H1 (cell line): ENCODE measurements at regions not wholly inside any gene's neighbourhood (a gene's known extent, or its start where the extent isn't known, plus 50 kb on each side); places are given as distances from the start of the nearest gene placed in this dataset.

ENCODE experiments used
- CTCF ChIA-PET: fragments of 300-600 bp; sonication (Branson Sonifier 250); formaldehyde crosslinking; loops from one replicate; lab custom pipeline; 2021; ENCODE audit not compliant: partially characterized antibody; lab: Charles Lee
- POLR2A ChIA-PET: fragments of 300-600 bp; sonication (Branson Sonifier 250); formaldehyde crosslinking; loops from one replicate; lab custom pipeline; 2021; ENCODE audit warnings: inconsistent platforms; ENCODE audit not compliant: partially characterized antibody; lab: Charles Lee
- DNase-seq, 2 experiments: peaks; one replicate each; pipeline versions ENCODE4 v3.0.0 to v3.0.0-alpha.2; 2010 to 2022; ENCODE audit warnings: low spot score in 2 of 2, low read depth in 1 of 2, mixed read lengths in 1 of 2
- FAIRE-seq: peaks from 2 replicates; lab custom pipeline; 2011; peaks lifted over from hg19 to GRCh38; lab: Jason Lieb, UNC
- H2AFZ ChIP-seq: 2 replicates; pipeline ENCODE4 v1.8.1; 2012; ENCODE audit warnings: low read length, inconsistent platforms
- H2AK5ac ChIP-seq: 2 replicates; pipeline ENCODE4 v1.6.1; 2013; ENCODE audit warnings: low read depth, low read length
- H2BK120ac ChIP-seq: replicated peaks from 2 replicates; pipeline ENCODE3; 2013; ENCODE audit warnings: low read depth, low read length, inconsistent platforms
- H2BK12ac ChIP-seq: 2 replicates; pipeline ENCODE4 v1.6.1; 2013; ENCODE audit warnings: low read depth, low read length
- H2BK15ac ChIP-seq: 2 replicates; pipeline ENCODE4 v1.6.1; 2013; ENCODE audit warnings: low read length
- H2BK20ac ChIP-seq: 2 replicates; pipeline ENCODE4 v1.6.1; 2013; ENCODE audit warnings: low read length
- H2BK5ac ChIP-seq: 2 replicates; pipeline ENCODE4 v1.6.1; 2013; ENCODE audit warnings: low read depth, low read length
- H3K14ac ChIP-seq: 2 replicates; pipeline ENCODE4 v1.6.1; 2013; ENCODE audit warnings: inconsistent platforms; ENCODE audit not compliant: insufficient read length
- H3K18ac ChIP-seq: 2 replicates; pipeline ENCODE4 v1.6.1; 2013; ENCODE audit warnings: low read length; ENCODE audit errors: extremely low read depth
- H3K23ac ChIP-seq: 2 replicates; pipeline ENCODE4 v1.6.1; 2013; ENCODE audit warnings: inconsistent platforms; ENCODE audit not compliant: insufficient read length
- H3K23me2 ChIP-seq: 2 replicates; pipeline ENCODE4 v1.6.1; 2013; ENCODE audit warnings: low read depth, low read length
- H3K27ac ChIP-seq: 2 replicates; pipeline ENCODE4 v1.6.1; 2011; ENCODE audit warnings: low read depth, low read length, inconsistent platforms
- H3K27me3 ChIP-seq, 4 experiments: replicated peaks in 1 of 4; 1 replicate in 1 of 4; 2 replicates in 3 of 4; pipeline versions ENCODE4 v1.6.1 to v1.8.1; 2011 to 2013; ENCODE audit warnings: low read length in 3 of 4, mild to moderate bottlenecking in 3 of 4, inconsistent platforms in 2 of 4, mixed read lengths in 2 of 4, moderate library complexity in 1 of 4; ENCODE audit not compliant: control insufficient read depth in 3 of 4, insufficient read depth in 3 of 4; ENCODE audit errors: extremely low read depth in 1 of 4
- H3K36me3 ChIP-seq, 4 experiments: 2 replicates each; pipeline versions ENCODE4 v1.6.1 to v1.8.1; 2011 to 2013; ENCODE audit warnings: mild to moderate bottlenecking in 4 of 4, low read length in 3 of 4, moderate library complexity in 2 of 4, control low read depth in 1 of 4, inconsistent platforms in 1 of 4; ENCODE audit not compliant: insufficient read depth in 4 of 4, control insufficient read depth in 2 of 4
- H3K4ac ChIP-seq: replicated peaks from 2 replicates; pipeline ENCODE3; 2013; ENCODE audit warnings: low read length, low read depth, mixed read lengths, inconsistent platforms; ENCODE audit not compliant: insufficient read length
- H3K4me1 ChIP-seq, 4 experiments: replicated peaks in 1 of 4; 1 replicate in 1 of 4; 2 replicates in 3 of 4; pipeline versions ENCODE4 v1.6.1 to v1.8.1; 2011 to 2013; ENCODE audit warnings: low read length in 3 of 4, inconsistent platforms in 2 of 4, mixed read lengths in 1 of 4; ENCODE audit not compliant: insufficient read depth in 4 of 4, control insufficient read depth in 3 of 4
- H3K4me2 ChIP-seq, 2 experiments: 2 replicates each; pipeline versions ENCODE4 v1.6.1 to v1.8.1; 2011 to 2013; ENCODE audit warnings: low read depth in 2 of 2, low read length in 2 of 2, control low read depth in 1 of 2, inconsistent platforms in 1 of 2, mild to moderate bottlenecking in 1 of 2; ENCODE audit not compliant: insufficient read depth in 1 of 2
- H3K4me3 ChIP-seq, 4 experiments: fragments of 200-600, 300-600 bp in 1 of 4; sonication (generic), shearing (Covaris generic), sonication (Bioruptor Twin) in 1 of 4; 2 replicates each; pipeline versions ENCODE4 v1.5.1 to v1.8.1; 2011 to 2016; ENCODE audit warnings: low read length in 4 of 4, low read depth in 3 of 4, control low read depth in 2 of 4, inconsistent platforms in 2 of 4, mild to moderate bottlenecking in 2 of 4, mixed read lengths in 1 of 4, moderate library complexity in 1 of 4; ENCODE audit not compliant: insufficient read depth in 2 of 4; ENCODE audit errors: extremely low read depth in 1 of 4
- H3K56ac ChIP-seq: replicated peaks from 2 replicates; pipeline ENCODE3; 2013; ENCODE audit warnings: low read depth, mild to moderate bottlenecking, mixed read lengths, low read length, inconsistent platforms; ENCODE audit not compliant: insufficient read length
- H3K79me1 ChIP-seq: 2 replicates; pipeline ENCODE4 v1.6.1; 2013; ENCODE audit warnings: low read depth, low read length, control low read depth
- H3K79me2 ChIP-seq, 2 experiments: 2 replicates each; pipeline versions ENCODE4 v1.6.1 to v1.8.1; 2012 to 2013; ENCODE audit warnings: low read length in 2 of 2, mild to moderate bottlenecking in 2 of 2, inconsistent platforms in 1 of 2; ENCODE audit not compliant: insufficient read depth in 2 of 2, control insufficient read depth in 1 of 2
- H3K9ac ChIP-seq, 4 experiments: replicated peaks in 1 of 4; 1 replicate in 1 of 4; 2 replicates in 3 of 4; pipeline versions ENCODE4 v1.6.1 to v1.8.1; 2011 to 2013; ENCODE audit warnings: low read depth in 3 of 4, low read length in 3 of 4, control low read depth in 2 of 4, mild to moderate bottlenecking in 2 of 4, moderate library complexity in 2 of 4, inconsistent platforms in 1 of 4; ENCODE audit errors: extremely low read depth in 1 of 4
- H3K9me3 ChIP-seq, 2 experiments: 2 replicates each; pipeline versions ENCODE4 v1.6.1 to v1.8.1; 2012 to 2013; ENCODE audit warnings: mild to moderate bottlenecking in 2 of 2, moderate library complexity in 2 of 2, control low read depth in 1 of 2, inconsistent platforms in 1 of 2, low read depth in 1 of 2, low read length in 1 of 2, mixed read lengths in 1 of 2; ENCODE audit not compliant: insufficient read depth in 2 of 2
- H4K20me1 ChIP-seq, 2 experiments: replicated peaks in 1 of 2; 2 replicates each; pipeline versions ENCODE3 to v1.8.1; 2011 to 2013; ENCODE audit warnings: inconsistent platforms in 2 of 2, low read length in 2 of 2, mild to moderate bottlenecking in 1 of 2; ENCODE audit not compliant: insufficient read depth in 2 of 2, control insufficient read depth in 1 of 2
- H4K5ac ChIP-seq: 2 replicates; pipeline ENCODE4 v1.6.1; 2013; ENCODE audit warnings: low read length, low read depth, mixed read lengths, inconsistent platforms; ENCODE audit not compliant: insufficient read length
- H4K8ac ChIP-seq: 2 replicates; pipeline ENCODE4 v1.8.0; 2013; ENCODE audit warnings: mild to moderate bottlenecking, moderate library complexity, low read length, inconsistent platforms; ENCODE audit not compliant: insufficient read depth; ENCODE audit errors: extremely low read depth
- H4K91ac ChIP-seq: replicated peaks from 2 replicates; pipeline ENCODE3; 2013; ENCODE audit warnings: low read length, mixed read lengths, inconsistent platforms; ENCODE audit not compliant: insufficient read length
- CBX5 ChIP-seq: fragments of 300-800, 300-1000 bp; sonication (generic); IDR thresholded peaks from 2 replicates; pipeline ENCODE4 v1.7.1; 2016; ENCODE audit warnings: antibody characterized with exemption, low read length, low read depth
- CHD1 ChIP-seq: IDR thresholded peaks from 2 replicates; pipeline ENCODE4 v1.6.1; 2012; ENCODE audit warnings: low read depth, low read length, improper control_type of control experiment
- CHD2 ChIP-seq: IDR thresholded peaks from 2 replicates; pipeline ENCODE4 v1.6.1; 2012; ENCODE audit warnings: low read length, improper control_type of control experiment
- CTBP2 ChIP-seq: IDR thresholded peaks from 2 replicates; pipeline ENCODE4 v1.7.0; 2011; ENCODE audit warnings: borderline replicate concordance, mild to moderate bottlenecking, moderate library complexity, mixed read lengths, low read length; ENCODE audit not compliant: insufficient read depth, insufficient read length
- USF2 ChIP-seq: IDR thresholded peaks from 2 replicates; pipeline ENCODE4 v1.6.1; 2011; ENCODE audit warnings: low read length, improper control_type of control experiment
- WGBS, 2 experiments: shearing (Covaris generic) in 1 of 2; methylation state at CpG; one replicate each; pipeline versions ENCODE4 v1.1.6 to v1.1.7; 2013 to 2015; ENCODE audit warnings: low lambda C conversion rate in 2 of 2, mixed read lengths in 2 of 2, inconsistent platforms in 1 of 2, low coverage in 1 of 2, missing lambda C conversion rate in 1 of 2; ENCODE audit not compliant: insufficient replicate concordance in 2 of 2, insufficient coverage in 1 of 2, insufficient read length in 1 of 2; ENCODE audit errors: extremely low coverage in 1 of 2, missing lambda C conversion rate in 1 of 2; 5-methylcytosine and 5-hydroxymethylcytosine counted together

- H4K8ac ChIP-seq, result no peak overlapping the region
- H4K5ac ChIP-seq, result no peak overlapping the region
- H4K20me1 ChIP-seq, result peaks cover 0 to 4% of the 10 kb centered on the region in 2 experiments
- no peak overlapping the region for H3K27ac ChIP-seq
- H3K4ac ChIP-seq, result no peak overlapping the region
- no peak overlapping the region for H2BK15ac ChIP-seq
- no peak overlapping the region for H3K18ac ChIP-seq
- H3K23ac ChIP-seq, result no peak overlapping the region
- no peak overlapping the region for H2BK20ac ChIP-seq
- CTCF ChIA-PET, result interaction anchor here (0.9 kb wide), 1 partner anchor 29 kb away, joined by 3 read pairs; no protein-coding TSS in a partner anchor
- H3K36me3 ChIP-seq, result no peaks in the 10 kb centered on the region
- H2BK5ac ChIP-seq, result no peak overlapping the region
- no peak overlapping the region for H3K4me2 ChIP-seq
- no peaks in the 10 kb centered on the region for H3K4me1 ChIP-seq
- H3K4me3 ChIP-seq, result no peak overlapping the region
- DNase-seq, result no peak
- no peak for FAIRE-seq
- H3K79me1 ChIP-seq, result no peaks in the 10 kb centered on the region
- H3K9me3 ChIP-seq, result no peaks in the 10 kb centered on the region
- H3K14ac ChIP-seq, result no peak overlapping the region
- H3K23me2 ChIP-seq, result peaks cover 5% of the 10 kb centered on the region; the same call in 1 of the 2 replicates
- no peaks in the 10 kb centered on the region for H3K79me2 ChIP-seq
- WGBS, 2 experiments, result 90% methylated on average over 4 of the region's 4 CpGs; no CpG with 5 or more reads in 1 of the 2 experiments
- no peak for TF ChIP-seq CHD2
- no peak for TF ChIP-seq CBX5
- TF ChIP-seq CHD1, result no peak
- no peak for TF ChIP-seq USF2
- TF ChIP-seq CTBP2, result no peak
- POLR2A ChIA-PET, result no interaction called here
- no peak overlapping the region for H2AK5ac ChIP-seq
- no peaks in the 10 kb centered on the region for H3K27me3 ChIP-seq
- no peak overlapping the region for H4K91ac ChIP-seq
- H3K9ac ChIP-seq, result no peak overlapping the region
- H2AFZ ChIP-seq, result no peak overlapping the region
- H2BK12ac ChIP-seq, result no peak overlapping the region
- no peak overlapping the region for H2BK120ac ChIP-seq
- H3K56ac ChIP-seq, result no peak overlapping the region
These were observed 308.4 kb downstream of the MSX2 start for GRCh38 chr5:175032741-175033151.
